HAP-1 (cell line): ENCODE measurements at regions not wholly inside any gene's neighbourhood (a gene's known extent, or its start where the extent isn't known, plus 50 kb on each side); places are given as distances from the start of the nearest gene placed in this dataset.
"Not testable (repeated sequence)": the region's sequence is repeated elsewhere in the genome, so short reads cannot be mapped to it uniquely, and the experiment has no call there.

Experiments
- DNase-seq, 2 experiments: peaks; one replicate each; pipeline ENCODE4 v3.0.0-alpha.2; 2016 to 2020; ENCODE audit warnings: low spot score in 2 of 2
- H3K27me3 ChIP-seq: fragments of 250-450 bp; sonication (Bioruptor Pico); 2 replicates; pipeline ENCODE4 v1.5.1; 2020; ENCODE audit warnings: low read depth, mild to moderate bottlenecking, moderate library complexity
- H3K36me3 ChIP-seq: fragments of 250-450 bp; sonication (Bioruptor Pico); replicated peaks from 2 replicates; pipeline ENCODE4 v1.5.1; 2020; ENCODE audit warnings: mild to moderate bottlenecking
- H3K4me1 ChIP-seq: fragments of 250-450 bp; sonication (Bioruptor Pico); 2 replicates; pipeline ENCODE4 v1.5.1; 2020; ENCODE audit warnings: mild to moderate bottlenecking
- H3K4me3 ChIP-seq: fragments of 250-450 bp; sonication (Bioruptor Pico); 2 replicates; pipeline ENCODE4 v1.5.1; 2020; ENCODE audit warnings: mild to moderate bottlenecking, moderate library complexity
- H3K9me3 ChIP-seq: fragments of 250-450 bp; sonication (Bioruptor Pico); 2 replicates; pipeline ENCODE4 v1.5.1; 2020; ENCODE audit warnings: mild to moderate bottlenecking, moderate library complexity
- in situ Hi-C: fragments of 300-500 bp; cut with MboI; formaldehyde crosslinking; loops from 3 replicates; pipeline ENCODE4 v1.14.3; 2020; ENCODE audit warnings: low sequenced_read_pairs, inconsistent platforms, mixed read lengths

GRCh38 chr11:87555101-87555500 is 517.4 kb downstream of the TMEM135 start:
- Histone ChIP-seq H3K36me3 (no peaks in the 10 kb centered on the region), H3K27me3 (no peaks in the 10 kb centered on the region), H3K4me3 (no peak overlapping the region), H3K4me1 (no peaks in the 10 kb centered on the region), H3K9me3 (no peaks in the 10 kb centered on the region)
- DNase-seq, result no peak
- in situ Hi-C loops, result no loop called here

GRCh38 chr11:87548797-87549196 is 511.1 kb downstream of the TMEM135 start:
- H3K4me3 ChIP-seq, result no peak overlapping the region
- no peaks in the 10 kb centered on the region for H3K4me1 ChIP-seq
- in situ Hi-C loops, result no loop called here
- H3K36me3 ChIP-seq, result no peaks in the 10 kb centered on the region
- DNase-seq, result no peak
- no peaks in the 10 kb centered on the region for H3K27me3 ChIP-seq
- no peaks in the 10 kb centered on the region for H3K9me3 ChIP-seq

GRCh38 chr11:87545858-87546257 is 508.1 kb downstream of the TMEM135 start:
- in situ Hi-C loops, result no loop called here
- no peaks in the 10 kb centered on the region for H3K36me3 ChIP-seq
- H3K4me1 ChIP-seq, result no peaks in the 10 kb centered on the region
- no peak for DNase-seq
- no peaks in the 10 kb centered on the region for H3K27me3 ChIP-seq
- H3K9me3 ChIP-seq, result no peaks in the 10 kb centered on the region
- H3K4me3 ChIP-seq, result no peak overlapping the region

- DNase-seq, result no peak
- in situ Hi-C loops, result no loop called here
Measured at GRCh38 chr11:87539596-87539995, 501.9 kb downstream of the TMEM135 start.

GRCh38 chr11:87536565-87536964 is 498.8 kb downstream of the TMEM135 start:
- no peaks in the 10 kb centered on the region for H3K27me3 ChIP-seq
- no peaks in the 10 kb centered on the region for H3K9me3 ChIP-seq
- DNase-seq, result no peak
- no peak overlapping the region for H3K4me3 ChIP-seq
- no peaks in the 10 kb centered on the region for H3K4me1 ChIP-seq
- in situ Hi-C loops, result no loop called here
- H3K36me3 ChIP-seq, result no peaks in the 10 kb centered on the region

More at GRCh38 chr11:87539596-87539995, 501.9 kb downstream of the TMEM135 start:
- Histone ChIP-seq H3K27me3 (no peaks in the 10 kb centered on the region), H3K4me1 (no peaks in the 10 kb centered on the region), H3K36me3 (no peaks in the 10 kb centered on the region), H3K9me3 (no peaks in the 10 kb centered on the region), H3K4me3 (no peak overlapping the region)

GRCh38 chr11:87536016-87536415 is 498.3 kb downstream of the TMEM135 start:
- no peak for DNase-seq
- Histone ChIP-seq H3K4me1 (no peaks in the 10 kb centered on the region), H3K27me3 (no peaks in the 10 kb centered on the region), H3K9me3 (no peaks in the 10 kb centered on the region), H3K4me3 (no peak overlapping the region), H3K36me3 (no peaks in the 10 kb centered on the region)
- in situ Hi-C loops, result no loop called here

- no peaks in the 10 kb centered on the region for H3K36me3 ChIP-seq
- no peak for DNase-seq
- no peaks in the 10 kb centered on the region for H3K27me3 ChIP-seq
- no peaks in the 10 kb centered on the region for H3K9me3 ChIP-seq
- H3K4me3 ChIP-seq, result no peak overlapping the region
- in situ Hi-C loops, result no loop called here
- no peaks in the 10 kb centered on the region for H3K4me1 ChIP-seq
Measured at GRCh38 chr11:87535513-87535912, 497.8 kb downstream of the TMEM135 start.

- H3K4me3 ChIP-seq, DNase-seq, H3K9me3 ChIP-seq, in situ Hi-C loops, H3K36me3 ChIP-seq, H3K4me1 ChIP-seq, H3K27me3 ChIP-seq: not testable (repeated sequence)
Measured at GRCh38 chr11:87531835-87532234, 494.1 kb downstream of the TMEM135 start.

GRCh38 chr11:87529486-87529885 is 491.8 kb downstream of the TMEM135 start:
- in situ Hi-C loops, result no loop called here
- DNase-seq, result no peak
- no peaks in the 10 kb centered on the region; the same call in 1 of the 2 replicates for H3K27me3 ChIP-seq

GRCh38 chr11:87528752-87529151 is 491.0 kb downstream of the TMEM135 start:
- H3K9me3 ChIP-seq, result no peaks in the 10 kb centered on the region
- no peaks in the 10 kb centered on the region for H3K4me1 ChIP-seq
- in situ Hi-C loops, result no loop called here
- no peaks in the 10 kb centered on the region for H3K36me3 ChIP-seq
- H3K4me3 ChIP-seq, result no peak overlapping the region
- no peak for DNase-seq
- H3K27me3 ChIP-seq, result no peaks in the 10 kb centered on the region; the same call in 1 of the 2 replicates

More at GRCh38 chr11:87529486-87529885, 491.8 kb downstream of the TMEM135 start:
- Histone ChIP-seq H3K36me3 (no peaks in the 10 kb centered on the region), H3K4me1 (no peaks in the 10 kb centered on the region), H3K9me3 (no peaks in the 10 kb centered on the region), H3K4me3 (no peak overlapping the region)

- Histone ChIP-seq H3K4me1 (no peaks in the 10 kb centered on the region), H3K4me3 (no peak overlapping the region), H3K27me3 (no peaks in the 10 kb centered on the region; the same call in 1 of the 2 replicates), H3K9me3 (no peaks in the 10 kb centered on the region), H3K36me3 (no peaks in the 10 kb centered on the region)
- no peak for DNase-seq
- in situ Hi-C loops, result no loop called here
Measured at GRCh38 chr11:87523276-87523675, 485.5 kb downstream of the TMEM135 start.

GRCh38 chr11:87518266-87518665 is 480.5 kb downstream of the TMEM135 start:
- Histone ChIP-seq H3K27me3 (no peaks in the 10 kb centered on the region), H3K9me3 (no peaks in the 10 kb centered on the region), H3K4me3 (no peak overlapping the region), H3K4me1 (no peaks in the 10 kb centered on the region), H3K36me3 (no peaks in the 10 kb centered on the region)
- DNase-seq, result no peak
- in situ Hi-C loops, result no loop called here

GRCh38 chr11:87517351-87517750 is 479.6 kb downstream of the TMEM135 start:
- H3K27me3 ChIP-seq, result no peaks in the 10 kb centered on the region
- no peaks in the 10 kb centered on the region for H3K9me3 ChIP-seq
- no peak overlapping the region for H3K4me3 ChIP-seq
- in situ Hi-C loops, result no loop called here
- no peaks in the 10 kb centered on the region for H3K36me3 ChIP-seq
- no peak for DNase-seq
- H3K4me1 ChIP-seq, result no peaks in the 10 kb centered on the region

GRCh38 chr11:87507722-87508121 is 470.0 kb downstream of the TMEM135 start:
- H3K9me3 ChIP-seq, H3K4me3 ChIP-seq, DNase-seq, H3K4me1 ChIP-seq, in situ Hi-C loops, H3K27me3 ChIP-seq, H3K36me3 ChIP-seq: not testable (repeated sequence)

- H3K4me3 ChIP-seq, H3K36me3 ChIP-seq, H3K9me3 ChIP-seq, DNase-seq, H3K27me3 ChIP-seq, H3K4me1 ChIP-seq, in situ Hi-C loops: not testable (repeated sequence)
Measured at GRCh38 chr11:87506946-87507345, 469.2 kb downstream of the TMEM135 start.
